H9 (cell line): ENCODE measurements at regions not wholly inside any gene's neighbourhood (a gene's known extent, or its start where the extent isn't known, plus 50 kb on each side); places are given as distances from the start of the nearest gene placed in this dataset.

Experiments
- DNase-seq: peaks from one replicate; pipeline ENCODE4 v3.0.0-alpha.2; 2017
- H2AFZ ChIP-seq: one replicate; pipeline ENCODE4 v1.6.1; 2013; ENCODE audit warnings: mild to moderate bottlenecking, low read length, control low read depth, moderate library complexity
- H2AK5ac ChIP-seq: 2 replicates; pipeline ENCODE4 v1.6.1; 2013; ENCODE audit warnings: low read length, control low read depth, mixed read lengths; ENCODE audit not compliant: insufficient read length
- H2BK120ac ChIP-seq: one replicate; pipeline ENCODE4 v1.6.1; 2013; ENCODE audit warnings: low read depth, mild to moderate bottlenecking, low read length, control low read depth, inconsistent platforms; ENCODE audit not compliant: poor library complexity, severe bottlenecking
- H2BK12ac ChIP-seq: 2 replicates; pipeline ENCODE4 v1.6.1; 2013; ENCODE audit warnings: low read length, control low read depth, mixed read lengths, low read depth; ENCODE audit not compliant: insufficient read length
- H2BK15ac ChIP-seq: 2 replicates; pipeline ENCODE4 v1.6.1; 2013; ENCODE audit warnings: low read depth, low read length, control low read depth
- H2BK20ac ChIP-seq: one replicate; pipeline ENCODE4 v1.6.1; 2013; ENCODE audit warnings: low read depth, mild to moderate bottlenecking, low read length, control low read depth, inconsistent platforms; ENCODE audit not compliant: poor library complexity, severe bottlenecking
- H2BK5ac ChIP-seq: 2 replicates; pipeline ENCODE4 v1.6.1; 2013; ENCODE audit warnings: low read length, control low read depth, mixed read lengths; ENCODE audit not compliant: insufficient read length
- H3K14ac ChIP-seq: 2 replicates; pipeline ENCODE4 v1.6.1; 2013; ENCODE audit warnings: low read length, control low read depth; ENCODE audit not compliant: insufficient read depth
- H3K18ac ChIP-seq: 2 replicates; pipeline ENCODE4 v1.6.1; 2013; ENCODE audit warnings: low read depth, mild to moderate bottlenecking, mixed read lengths, low read length, control low read depth; ENCODE audit not compliant: insufficient read length
- H3K23ac ChIP-seq: 2 replicates; pipeline ENCODE4 v1.6.1; 2013; ENCODE audit warnings: low read length, control low read depth, mixed read lengths, low read depth; ENCODE audit not compliant: insufficient read length
- H3K23me2 ChIP-seq: 2 replicates; pipeline ENCODE4 v1.6.1; 2013; ENCODE audit warnings: low read depth, mild to moderate bottlenecking, mixed read lengths, low read length, control low read depth; ENCODE audit not compliant: insufficient read length, poor library complexity, severe bottlenecking
- H3K27ac ChIP-seq: 2 replicates; pipeline ENCODE4 v1.5.1; 2013; ENCODE audit warnings: low read length, control low read depth, mixed read lengths, low read depth; ENCODE audit not compliant: insufficient read length
- H3K27me3 ChIP-seq: 2 replicates; pipeline ENCODE4 v1.6.1; 2013; ENCODE audit warnings: low read length, control low read depth, inconsistent platforms; ENCODE audit not compliant: insufficient read depth
- H3K4ac ChIP-seq: 2 replicates; pipeline ENCODE4 v1.6.1; 2013; ENCODE audit warnings: low read depth, mild to moderate bottlenecking, control low read depth, inconsistent platforms, low read length, moderate library complexity
- H3K4me1 ChIP-seq: 2 replicates; pipeline ENCODE4 v1.6.1; 2013; ENCODE audit warnings: low read length, control low read depth, inconsistent platforms; ENCODE audit not compliant: insufficient read depth
- H3K4me2 ChIP-seq: 2 replicates; pipeline ENCODE4 v1.6.1; 2013; ENCODE audit warnings: low read length, control low read depth, mixed read lengths; ENCODE audit not compliant: insufficient read length, insufficient read depth
- H3K56ac ChIP-seq: 2 replicates; pipeline ENCODE4 v1.6.1; 2013; ENCODE audit warnings: low read depth, mild to moderate bottlenecking, mixed read lengths, low read length, control low read depth; ENCODE audit not compliant: insufficient read length
- H3K79me1 ChIP-seq: 2 replicates; pipeline ENCODE4 v1.6.1; 2013; ENCODE audit warnings: low read depth, mild to moderate bottlenecking, moderate library complexity, low read length, control low read depth, inconsistent platforms; ENCODE audit not compliant: insufficient read depth, poor library complexity, severe bottlenecking
- H3K79me2 ChIP-seq: 2 replicates; pipeline ENCODE4 v1.6.1; 2013; ENCODE audit warnings: low read length, control low read depth, inconsistent platforms; ENCODE audit not compliant: insufficient read depth
- H3K9ac ChIP-seq: 2 replicates; pipeline ENCODE4 v1.6.1; 2013; ENCODE audit warnings: low read length, control low read depth, mixed read lengths; ENCODE audit not compliant: insufficient read length; ENCODE audit errors: extremely low read depth
- H3K9me3 ChIP-seq: one replicate; pipeline ENCODE4 v1.6.1; 2013; ENCODE audit warnings: low read depth, low read length, inconsistent platforms; ENCODE audit not compliant: control insufficient read depth
- H3T11ph ChIP-seq: one replicate; pipeline ENCODE4 v1.6.1; 2013; ENCODE audit warnings: mild to moderate bottlenecking, low read length, control low read depth, inconsistent platforms
- H4K20me1 ChIP-seq: one replicate; pipeline ENCODE4 v1.6.1; 2013; ENCODE audit not compliant: control insufficient read depth, insufficient read length, insufficient read depth
- H4K5ac ChIP-seq: 2 replicates; pipeline ENCODE4 v1.6.1; 2013; ENCODE audit warnings: low read depth, mild to moderate bottlenecking, mixed read lengths, low read length, control low read depth; ENCODE audit not compliant: insufficient read length
- H4K8ac ChIP-seq: replicated peaks from 2 replicates; pipeline ENCODE4 v1.6.1; 2013; ENCODE audit warnings: low read length, control low read depth, mixed read lengths, low read depth; ENCODE audit not compliant: insufficient read length
- H4K91ac ChIP-seq: 2 replicates; pipeline ENCODE4 v1.6.1; 2013; ENCODE audit warnings: low read depth, mild to moderate bottlenecking, moderate library complexity, mixed read lengths, low read length, control low read depth; ENCODE audit not compliant: insufficient read length
- H3K27ac Mint-ChIP-seq, 3 experiments: 2 replicates in 2 of 3; 3 replicates in 1 of 3; pipeline ENCODE4 v1.8.0; 2020 to 2021; ENCODE audit warnings: mixed read lengths in 3 of 3, mild to moderate bottlenecking in 1 of 3, moderate library complexity in 1 of 3
- H3K27me3 Mint-ChIP-seq: 2 replicates; pipeline ENCODE4 v1.8.0; 2021; ENCODE audit warnings: low read depth, mild to moderate bottlenecking, moderate library complexity, mixed read lengths
- H3K36me3 Mint-ChIP-seq, 3 experiments: 2 replicates in 2 of 3; 3 replicates in 1 of 3; pipeline ENCODE4 v1.8.0; 2020 to 2021; ENCODE audit warnings: low read depth in 3 of 3, mixed read lengths in 3 of 3; ENCODE audit not compliant: insufficient read depth in 1 of 3
- H3K4me1 Mint-ChIP-seq, 2 experiments: 2 replicates each; pipeline ENCODE4 v1.8.0; 2020; ENCODE audit warnings: mixed read lengths in 2 of 2
- H3K4me3 Mint-ChIP-seq, 2 experiments: 2 replicates in 1 of 2; 3 replicates in 1 of 2; pipeline ENCODE4 v1.8.0; 2020 to 2021; ENCODE audit warnings: mild to moderate bottlenecking in 2 of 2, mixed read lengths in 2 of 2, moderate library complexity in 1 of 2
- H3K9me3 Mint-ChIP-seq, 2 experiments: 2 replicates in 1 of 2; 3 replicates in 1 of 2; pipeline ENCODE4 v1.8.0; 2020; ENCODE audit warnings: mild to moderate bottlenecking in 2 of 2, mixed read lengths in 2 of 2, moderate library complexity in 1 of 2
- CTCF ChIP-seq: fragments of 200-600 bp; sonication (generic); conservative IDR thresholded peaks from 3 replicates; pipeline ENCODE4 v1.8.0; 2021; ENCODE audit warnings: antibody characterized with exemption, mild to moderate bottlenecking
- WGBS: extraction: QIAGEN DNeasy Blood & Tissue Kit; methylation state at CpG from one replicate; pipeline ENCODE4 v1.1.7; 2013; ENCODE audit warnings: missing lambda C conversion rate, low lambda C conversion rate, mixed read lengths; ENCODE audit not compliant: insufficient read length; ENCODE audit errors: extremely low coverage; 5-methylcytosine and 5-hydroxymethylcytosine counted together

- no peak overlapping the region for H2BK15ac ChIP-seq
- no peaks in the 10 kb centered on the region for H3K79me1 ChIP-seq
- no peak overlapping the region for H3T11ph ChIP-seq
- no peak overlapping the region for H3K56ac ChIP-seq
- H4K8ac ChIP-seq: no peak overlapping the region
- H2BK20ac ChIP-seq: no peak overlapping the region
- no peak overlapping the region for H2BK12ac ChIP-seq
- Mint-ChIP-seq H3K36me3 (no peaks in the 10 kb centered on the region), H3K27ac (no peak overlapping the region), H3K4me1 (no peaks in the 10 kb centered on the region), H3K9me3 (no peaks in the 10 kb centered on the region), H3K4me3 (no peak overlapping the region), H3K27me3 (peaks cover under 1% of the 10 kb centered on the region; the same call in 1 of the 2 replicates)
- H2BK5ac ChIP-seq: no peak overlapping the region
- H3K23ac ChIP-seq: no peak overlapping the region
- WGBS: no CpG with 5 or more reads among the region's 5 CpGs
- H2AFZ ChIP-seq: no peak overlapping the region
- no peak overlapping the region for H3K18ac ChIP-seq
- H3K23me2 ChIP-seq: no peaks in the 10 kb centered on the region
- H3K27me3 ChIP-seq: no peaks in the 10 kb centered on the region
- TF ChIP-seq CTCF: no peak
- H3K14ac ChIP-seq: no peak overlapping the region
- no peaks in the 10 kb centered on the region for H3K79me2 ChIP-seq
- H2AK5ac ChIP-seq: no peak overlapping the region
- H3K4me1 ChIP-seq: no peaks in the 10 kb centered on the region
- no peak overlapping the region for H4K91ac ChIP-seq
- H3K9me3 ChIP-seq: no peaks in the 10 kb centered on the region
- H3K4ac ChIP-seq: no peak overlapping the region
- H4K20me1 ChIP-seq: no peaks in the 10 kb centered on the region
- H2BK120ac ChIP-seq: no peak overlapping the region
- H4K5ac ChIP-seq: no peak overlapping the region
- H3K9ac ChIP-seq: no peak overlapping the region
- no peak overlapping the region for H3K4me2 ChIP-seq
- H3K27ac ChIP-seq: no peak overlapping the region
- no peak for DNase-seq
Observed at GRCh38 chr20:40359131-40359912, 329.7 kb downstream of the MAFB start.
